Endothelial cell of umbilical vein (primary cell): ENCODE measurements at regions not wholly inside any gene's neighbourhood (a gene's known extent, or its start where the extent isn't known, plus 50 kb on each side); places are given as distances from the start of the nearest gene placed in this dataset.

ENCODE experiments used
- BruUV-seq: library from RNA; stranded (reverse); fragments of 400-500 nt; replicated peaks from 2 replicates; lab custom pipeline; 2021; lab: Mats Ljungman, UMichigan
- CTCF ChIA-PET: fragments of 300-600, 350-600 bp; sonication (Branson Sonifier 250); formaldehyde crosslinking; loops from one replicate; lab custom pipeline; 2021; ENCODE audit warnings: antibody characterized with exemption, inconsistent platforms; lab: Charles Lee
- POLR2A ChIA-PET: fragments of 300-600, 350-600 bp; sonication (Branson Sonifier 250); formaldehyde crosslinking; loops from one replicate; lab custom pipeline; 2021; ENCODE audit warnings: antibody characterized with exemption, inconsistent platforms; lab: Charles Lee
- DNase-seq: peaks from one replicate; pipeline ENCODE4 v3.0.0-alpha.2; 2011; ENCODE audit warnings: low read depth, low spot score
- FAIRE-seq: peaks from 2 replicates; lab custom pipeline; 2011; peaks lifted over from hg19 to GRCh38; lab: Jason Lieb, UNC
- H2AFZ ChIP-seq: 2 replicates; pipeline ENCODE4 v1.6.0; 2012; ENCODE audit warnings: low read depth, low read length, control low read depth, inconsistent platforms
- H3K27ac ChIP-seq: 2 replicates; pipeline ENCODE4 v1.5.1; 2011; ENCODE audit warnings: low read depth, mild to moderate bottlenecking, control low read depth, low read length, moderate library complexity; ENCODE audit not compliant: insufficient read depth
- H3K27me3 ChIP-seq, 2 experiments: 2 replicates each; pipeline versions ENCODE4 v1.6.0 to v1.6.1; 2011; ENCODE audit warnings: low read length in 2 of 2, mixed read lengths in 1 of 2; ENCODE audit not compliant: control insufficient read depth in 2 of 2, insufficient read depth in 2 of 2
- H3K36me3 ChIP-seq, 2 experiments: 2 replicates in 1 of 2; 3 replicates in 1 of 2; pipeline ENCODE4 v1.5.1; 2011; ENCODE audit warnings: low read length in 2 of 2, mild to moderate bottlenecking in 1 of 2, moderate library complexity in 1 of 2; ENCODE audit not compliant: control insufficient read depth in 2 of 2, insufficient read depth in 2 of 2; ENCODE audit errors: extremely low read depth in 1 of 2
- H3K4me1 ChIP-seq: 3 replicates; pipeline ENCODE4 v1.5.1; 2011; ENCODE audit warnings: mild to moderate bottlenecking, low read length; ENCODE audit not compliant: control insufficient read depth, insufficient read depth; ENCODE audit errors: extremely low read depth
- H3K4me2 ChIP-seq: 2 replicates; pipeline ENCODE4 v1.6.1; 2011; ENCODE audit warnings: low read length, control low read depth, mixed read lengths; ENCODE audit not compliant: insufficient read depth
- H3K4me3 ChIP-seq, 3 experiments: fragments of 200-600 bp in 1 of 3; sonication (generic), shearing (Covaris generic) in 1 of 3; replicated peaks in 1 of 3; 2 replicates each; pipeline ENCODE4 v1.5.1; 2011 to 2016; ENCODE audit warnings: control low read depth in 3 of 3, low read length in 3 of 3, mild to moderate bottlenecking in 2 of 3, inconsistent platforms in 1 of 3, low read depth in 1 of 3, moderate library complexity in 1 of 3; ENCODE audit not compliant: insufficient read depth in 1 of 3
- H3K79me2 ChIP-seq: 2 replicates; pipeline ENCODE4 v1.6.0; 2012; ENCODE audit warnings: low read length, inconsistent platforms; ENCODE audit not compliant: control insufficient read depth, insufficient read depth
- H3K9ac ChIP-seq: replicated peaks from 2 replicates; pipeline ENCODE3; 2011; ENCODE audit warnings: low read length, control low read depth; ENCODE audit not compliant: insufficient read depth; ENCODE audit errors: extremely low read depth
- H3K9me1 ChIP-seq: replicated peaks from 3 replicates; pipeline ENCODE4 v1.6.0; 2011; ENCODE audit warnings: mild to moderate bottlenecking, low read length; ENCODE audit not compliant: control insufficient read depth, insufficient read depth; ENCODE audit errors: extremely low read depth
- H3K9me3 ChIP-seq: replicated peaks from 2 replicates; pipeline ENCODE4 v1.5.1; 2012; ENCODE audit warnings: low read length, inconsistent platforms; ENCODE audit not compliant: control insufficient read depth, insufficient read depth
- H4K20me1 ChIP-seq: replicated peaks from 2 replicates; pipeline ENCODE3; 2011; ENCODE audit warnings: mild to moderate bottlenecking, low read length; ENCODE audit not compliant: control insufficient read depth, insufficient read depth; ENCODE audit errors: extremely low read depth
- CTCF ChIP-seq, 2 donors: IDR thresholded peaks; 1 replicate in 1 of 2; 2 replicates in 1 of 2; pipeline ENCODE4 v1.5.1; 2011; ENCODE audit warnings: low read length in 2 of 2, mild to moderate bottlenecking in 2 of 2, moderate library complexity in 2 of 2, control low read depth in 1 of 2, inconsistent platforms in 1 of 2, low read depth in 1 of 2; ENCODE audit not compliant: insufficient read depth in 1 of 2; ENCODE audit errors: extremely low read depth in 1 of 2
- EZH2 ChIP-seq: IDR thresholded peaks from 2 replicates; pipeline ENCODE4 v1.6.1; 2012; ENCODE audit warnings: borderline replicate concordance, low read depth, mild to moderate bottlenecking, moderate library complexity, low read length, inconsistent platforms; ENCODE audit not compliant: severe bottlenecking
- FOS ChIP-seq: IDR thresholded peaks from 2 replicates; pipeline ENCODE4 v1.6.1; 2011; ENCODE audit warnings: mild to moderate bottlenecking, low read length, moderate library complexity, borderline replicate concordance; ENCODE audit not compliant: insufficient read depth
- GATA2 ChIP-seq: IDR thresholded peaks from 2 replicates; pipeline ENCODE4 v1.7.0; 2011; ENCODE audit warnings: low read depth, mild to moderate bottlenecking, moderate library complexity, mixed read lengths, low read length; ENCODE audit not compliant: insufficient read length, insufficient read depth
- JUN ChIP-seq: IDR thresholded peaks from 2 replicates; pipeline ENCODE4 v1.6.1; 2011; ENCODE audit warnings: borderline replicate concordance, low read depth; ENCODE audit not compliant: insufficient read length, insufficient read depth
- MAX ChIP-seq: IDR thresholded peaks from 2 replicates; pipeline ENCODE4 v1.6.1; 2011; ENCODE audit not compliant: insufficient read depth, insufficient read length
- MYC ChIP-seq: IDR thresholded peaks from one replicate; pipeline ENCODE4 v1.6.1; 2011; ENCODE audit warnings: mild to moderate bottlenecking, low read depth, low read length
- POLR2A ChIP-seq: IDR thresholded peaks from 2 replicates; pipeline ENCODE4 v1.6.1; 2012; ENCODE audit warnings: low read depth, mild to moderate bottlenecking, control low read depth, low read length
- POLR2AphosphoS5 ChIP-seq: IDR thresholded peaks from 2 replicates; pipeline ENCODE4 v1.6.1; 2012; ENCODE audit warnings: low read depth, mild to moderate bottlenecking, control low read depth, low read length, moderate library complexity; ENCODE audit not compliant: insufficient read depth
- dilution Hi-C: fragments of 300-500 bp; cut with MboI; formaldehyde crosslinking; loops from one replicate; pipeline ENCODE4 v1.15.0; 2019; ENCODE audit warnings: low sequenced_read_pairs; ENCODE audit not compliant: extremely low pct_ligation_motif_present
- intact Hi-C: fragments of 100-400 bp; cut with micrococcal nuclease; formaldehyde crosslinking; loops from one replicate; pipeline ENCODE4 v1.10.0; 2022

GRCh38 chrX:147533426-147533825 lies 378.3 kb upstream of the FMR1 start:
- ChIA-PET POLR2A (no interaction called here), CTCF (no interaction called here)
- no TSS peak for BruUV-seq
- H3K9ac ChIP-seq, result no peak overlapping the region
- DNase-seq (no peak), FAIRE-seq (no peak)
- no peak overlapping the region for H3K4me2 ChIP-seq
- TF ChIP-seq FOS, result no peak
- TF ChIP-seq CTCF (IDR thresholded peaks at IDR 0.05; ENCODE audit: extremely low read depth in 1 of 2, insufficient read depth in 1 of 2, low read depth in 1 of 2, low read length in 2 of 2), result no peak
- no peak for TF ChIP-seq POLR2AphosphoS5
- TF ChIP-seq EZH2, result no peak
- TF ChIP-seq POLR2A, result no peak
- no peak overlapping the region for H2AFZ ChIP-seq
- no peaks in the 10 kb centered on the region for H3K4me1 ChIP-seq
- no peaks in the 10 kb centered on the region for H4K20me1 ChIP-seq
- H3K36me3 ChIP-seq, result no peaks in the 10 kb centered on the region
- H3K9me1 ChIP-seq, result no peaks in the 10 kb centered on the region
- H3K4me3 ChIP-seq, result no peak overlapping the region
- no peaks in the 10 kb centered on the region for H3K27me3 ChIP-seq
- no peaks in the 10 kb centered on the region for H3K79me2 ChIP-seq
- no peaks in the 10 kb centered on the region for H3K9me3 ChIP-seq
- dilution Hi-C loops, result no loop called here
- intact Hi-C loops, result no loop called here
- H3K27ac ChIP-seq, result no peak overlapping the region

GRCh38 chrX:147537172-147537571 lies 374.5 kb upstream of the FMR1 start:
- CTCF ChIA-PET, result no interaction called here
- FAIRE-seq, result no peak
- BruUV-seq, result no TSS peak

More at GRCh38 chrX:147537172-147537571, 374.5 kb upstream of the FMR1 start:
- Histone ChIP-seq H3K79me2 (no peaks in the 10 kb centered on the region), H3K9me3 (no peaks in the 10 kb centered on the region), H3K27me3 (no peaks in the 10 kb centered on the region), H3K4me3 (no peak overlapping the region), H3K36me3 (no peaks in the 10 kb centered on the region), H3K9me1 (no peaks in the 10 kb centered on the region), H3K4me1 (no peaks in the 10 kb centered on the region), H4K20me1 (no peaks in the 10 kb centered on the region), H3K9ac (no peak overlapping the region), H2AFZ (no peak overlapping the region), H3K27ac (no peak overlapping the region), H3K4me2 (no peak overlapping the region)
- dilution Hi-C loops, result no loop called here
- DNase-seq, result no peak
- no peak for TF ChIP-seq EZH2
- no peak for TF ChIP-seq POLR2A
- no peak for TF ChIP-seq GATA2
- TF ChIP-seq MAX, result no peak
- no peak for TF ChIP-seq MYC
- TF ChIP-seq POLR2AphosphoS5, result no peak
- TF ChIP-seq JUN, result no peak
- no peak for TF ChIP-seq CTCF (IDR thresholded peaks at IDR 0.05; ENCODE audit: extremely low read depth in 1 of 2, insufficient read depth in 1 of 2, low read depth in 1 of 2, low read length in 2 of 2)
- TF ChIP-seq FOS, result no peak
- intact Hi-C loops, result no loop called here
- POLR2A ChIA-PET, result no interaction called here
